DND-41 (cell line): ENCODE measurements at regions not wholly inside any gene's neighbourhood (a gene's known extent, or its start where the extent isn't known, plus 50 kb on each side); places are given as distances from the start of the nearest gene placed in this dataset.

ENCODE experiments used
- EZH2 ChIP-seq: IDR thresholded peaks from 3 replicates; pipeline ENCODE4 v1.6.1; 2012; ENCODE audit warnings: borderline replicate concordance, low read depth, mild to moderate bottlenecking, moderate library complexity, low read length, inconsistent platforms; ENCODE audit not compliant: severe bottlenecking
- TF ChIP-seq, protein P1 (sequence below): IDR thresholded peaks from 2 replicates; pipeline ENCODE4 v1.5.1; 2012; ENCODE audit warnings: borderline replicate concordance, low read length, moderate library complexity, mild to moderate bottlenecking; ENCODE audit not compliant: poor library complexity, severe bottlenecking; ENCODE audit errors: extremely low read depth

- no peak for TF ChIP-seq EZH2
- TF ChIP-seq, protein P1, sequence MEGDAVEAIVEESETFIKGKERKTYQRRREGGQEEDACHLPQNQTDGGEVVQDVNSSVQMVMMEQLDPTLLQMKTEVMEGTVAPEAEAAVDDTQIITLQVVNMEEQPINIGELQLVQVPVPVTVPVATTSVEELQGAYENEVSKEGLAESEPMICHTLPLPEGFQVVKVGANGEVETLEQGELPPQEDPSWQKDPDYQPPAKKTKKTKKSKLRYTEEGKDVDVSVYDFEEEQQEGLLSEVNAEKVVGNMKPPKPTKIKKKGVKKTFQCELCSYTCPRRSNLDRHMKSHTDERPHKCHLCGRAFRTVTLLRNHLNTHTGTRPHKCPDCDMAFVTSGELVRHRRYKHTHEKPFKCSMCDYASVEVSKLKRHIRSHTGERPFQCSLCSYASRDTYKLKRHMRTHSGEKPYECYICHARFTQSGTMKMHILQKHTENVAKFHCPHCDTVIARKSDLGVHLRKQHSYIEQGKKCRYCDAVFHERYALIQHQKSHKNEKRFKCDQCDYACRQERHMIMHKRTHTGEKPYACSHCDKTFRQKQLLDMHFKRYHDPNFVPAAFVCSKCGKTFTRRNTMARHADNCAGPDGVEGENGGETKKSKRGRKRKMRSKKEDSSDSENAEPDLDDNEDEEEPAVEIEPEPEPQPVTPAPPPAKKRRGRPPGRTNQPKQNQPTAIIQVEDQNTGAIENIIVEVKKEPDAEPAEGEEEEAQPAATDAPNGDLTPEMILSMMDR = no peak
These were observed 250.0 kb upstream of the MPDZ start for GRCh38 chr9:13529321-13530104.
